ENCODE measurements at regions not wholly inside any gene's neighbourhood (a gene's known extent, or its start where the extent isn't known, plus 50 kb on each side); places are given as distances from the start of the nearest gene placed in this dataset.

- peak; percentile 12 for TF ChIP-seq POLR2AphosphoS5 (IDR thresholded peaks at IDR 0.05)
- TF ChIP-seq CTCF (IDR thresholded peaks at IDR 0.05): no peak
- no peak for TF ChIP-seq POLR2A (IDR thresholded peaks at IDR 0.05)
These were observed 140.3 kb downstream of the PCSK1 start for GRCh38 chr5:96292582-96293247.

Measured in gastroesophageal sphincter (tissue), 3 donors.